Sigmoid colon (tissue), 4 donors: ENCODE measurements at regions not wholly inside any gene's neighbourhood (a gene's known extent, or its start where the extent isn't known, plus 50 kb on each side); places are given as distances from the start of the nearest gene placed in this dataset.
"Not testable (repeated sequence)": the region's sequence is repeated elsewhere in the genome, so short reads cannot be mapped to it uniquely, and the experiment has no call there.

Experiments used
- CTCF ChIP-seq, 4 experiments: fragments of 450-650 bp in 3 of 4; fragments of 200-600 bp in 1 of 4; IDR thresholded peaks; one replicate each; pipeline ENCODE4 v1.5.1; 2016 to 2019; ENCODE audit warnings: antibody characterized with exemption in 4 of 4, mild to moderate bottlenecking in 3 of 4, moderate library complexity in 2 of 4
- EP300 ChIP-seq, 4 donors: sonication (generic); formaldehyde crosslinking; IDR thresholded peaks; one replicate each; pipeline ENCODE4 v1.6.1; 2017; ENCODE audit warnings: antibody characterized with exemption in 4 of 4
- POLR2AphosphoS5 ChIP-seq, 4 donors: sonication (generic); formaldehyde crosslinking; IDR thresholded peaks; one replicate each; pipeline ENCODE4 v1.6.1; 2017; ENCODE audit warnings: antibody characterized with exemption in 4 of 4

GRCh38 chr14:105669646-105670045 lies 143.3 kb downstream of the TMEM121 start:
- not testable (repeated sequence) for TF ChIP-seq CTCF, POLR2AphosphoS5, EP300 (IDR thresholded peaks at IDR 0.05)
